ENCODE measurements at regions not wholly inside any gene's neighbourhood (a gene's known extent, or its start where the extent isn't known, plus 50 kb on each side); places are given as distances from the start of the nearest gene placed in this dataset.

- Histone ChIP-seq H3K4me2 (ENCODE audit: insufficient read depth, insufficient read length, low read length) (no peak overlapping the region), H4K8ac (replicated peaks; ENCODE audit: insufficient read length, low read depth, low read length) (no peak overlapping the region), H3K4ac (ENCODE audit: low read depth, low read length) (no peak overlapping the region), H3T11ph (ENCODE audit: low read length) (no peak overlapping the region), H3K56ac (ENCODE audit: insufficient read length, low read depth, low read length) (peak overlapping the region; percentile 73), H3K18ac (ENCODE audit: insufficient read length, low read depth, low read length) (no peak overlapping the region), H4K5ac (ENCODE audit: insufficient read length, low read depth, low read length) (no peak overlapping the region), H4K20me1 (ENCODE audit: control insufficient read depth, insufficient read depth, insufficient read length) (no peaks in the 10 kb centered on the region), H4K91ac (ENCODE audit: insufficient read length, low read depth, low read length) (no peak overlapping the region), H3K14ac (ENCODE audit: insufficient read depth, low read length) (no peak overlapping the region), H2AK5ac (ENCODE audit: insufficient read length, low read length) (no peak overlapping the region), H3K9ac (ENCODE audit: extremely low read depth, insufficient read length, low read length) (no peak overlapping the region), H2BK12ac (ENCODE audit: insufficient read length, low read depth, low read length) (no peak overlapping the region), H2BK20ac (ENCODE audit: low read depth, low read length, poor library complexity, severe bottlenecking) (no peak overlapping the region), H2BK120ac (ENCODE audit: low read depth, low read length, poor library complexity, severe bottlenecking) (no peak overlapping the region), H3K23me2 (ENCODE audit: insufficient read length, low read depth, low read length, poor library complexity, severe bottlenecking) (no peaks in the 10 kb centered on the region), H3K27ac (ENCODE audit: insufficient read length, low read depth, low read length) (peak overlapping the region; percentile 39), H3K79me2 (ENCODE audit: insufficient read depth, low read length) (no peaks in the 10 kb centered on the region), H2AFZ (ENCODE audit: low read length) (peak overlapping the region; percentile 22), H2BK5ac (ENCODE audit: insufficient read length, low read length) (peak overlapping the region; percentile 64), H3K79me1 (ENCODE audit: insufficient read depth, low read depth, low read length, poor library complexity, severe bottlenecking) (no peaks in the 10 kb centered on the region), H3K27me3 (ENCODE audit: insufficient read depth, low read length) (no peaks in the 10 kb centered on the region), H3K9me3 (ENCODE audit: control insufficient read depth, low read depth, low read length) (no peaks in the 10 kb centered on the region), H3K23ac (ENCODE audit: insufficient read length, low read depth, low read length) (no peak overlapping the region), H3K4me1 (ENCODE audit: insufficient read depth, low read length) (peaks cover 4% of the 10 kb centered on the region; the same call in 1 of the 2 replicates), H2BK15ac (ENCODE audit: low read depth, low read length) (peak overlapping the region; percentile 6; the same call in 1 of the 2 replicates)
- H3K4me3 Mint-ChIP-seq = no peak overlapping the region
- TF ChIP-seq CTCF (conservative IDR thresholded peaks at IDR 0.05) = no peak
- no CpG with 5 or more reads among the region's 5 CpGs for WGBS (ENCODE audit: extremely low coverage, insufficient read length, low lambda C conversion rate)
- H3K9me3 Mint-ChIP-seq = no peaks in the 10 kb centered on the region; a peak in 1 of 5 replicates
- H3K36me3 Mint-ChIP-seq (ENCODE audit: insufficient read depth in 1 of 3, low read depth in 3 of 3) = no peaks in the 10 kb centered on the region
- H3K4me1 Mint-ChIP-seq = peaks cover 9 to 10% of the 10 kb centered on the region in 2 experiments
- H3K27ac Mint-ChIP-seq = peak overlapping the region in 1 of 3 experiments; percentile 73; a peak in 1 of 7 replicates
- no peak for DNase-seq
- no peaks in the 10 kb centered on the region for H3K27me3 Mint-ChIP-seq (ENCODE audit: low read depth)
Observed at GRCh38 chr5:12845549-12846159, 941.4 kb upstream of the CTNND2 start.
